ENCODE measurements at regions not wholly inside any gene's neighbourhood (a gene's known extent, or its start where the extent isn't known, plus 50 kb on each side); places are given as distances from the start of the nearest gene placed in this dataset.

DNA sequence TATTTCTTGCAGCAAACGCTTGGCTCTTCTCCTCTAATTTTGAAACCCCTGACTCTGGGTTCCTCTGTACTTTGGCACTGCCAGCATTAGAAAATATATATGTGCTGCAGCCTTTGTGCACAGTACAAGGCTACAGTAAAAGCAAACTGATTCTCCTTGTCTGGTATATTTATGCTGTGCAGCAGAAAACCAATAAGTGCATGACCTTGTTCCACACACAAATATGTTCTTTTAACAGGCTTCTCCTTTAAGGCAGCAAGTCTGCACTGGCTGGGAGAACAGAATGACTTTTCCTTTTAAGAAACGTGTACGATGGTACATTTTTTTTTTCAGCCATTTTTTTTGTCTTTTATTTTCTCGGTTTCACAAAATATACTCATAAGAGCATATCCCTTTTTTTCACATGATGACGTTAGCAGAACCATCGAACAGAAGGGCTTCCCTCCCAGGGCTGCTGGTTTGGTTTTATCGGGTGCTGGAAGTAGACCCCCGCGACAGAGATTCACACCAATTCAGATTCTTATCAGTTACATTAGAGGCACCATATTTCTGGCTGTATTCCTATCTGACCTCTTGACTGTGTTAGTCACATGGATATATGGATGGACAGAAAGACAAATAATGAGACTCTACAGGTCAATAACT, 129.9 kb upstream of the ARID1B start:
- FAIRE-seq: no peak

DNA sequence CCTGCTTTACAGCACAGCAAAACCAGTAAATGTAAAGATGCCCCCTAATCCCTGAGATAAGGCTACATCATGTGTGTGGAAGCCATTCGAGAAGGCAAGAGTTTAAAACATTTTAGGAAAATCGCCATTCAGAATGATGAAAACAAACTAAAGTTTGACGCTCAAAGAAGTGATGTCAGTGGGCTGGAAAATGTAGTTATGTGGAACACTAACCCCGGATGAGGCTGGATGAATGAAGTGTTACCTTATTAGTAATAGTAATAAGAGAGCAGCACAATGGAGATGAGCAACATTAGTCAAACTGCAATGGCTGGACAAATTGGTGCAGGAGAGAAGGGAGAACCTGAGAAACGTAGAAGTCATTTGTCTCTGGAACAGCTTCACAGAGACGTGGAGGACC, 130.7 kb upstream of the ARID1B start:
- no peak for FAIRE-seq

DNA sequence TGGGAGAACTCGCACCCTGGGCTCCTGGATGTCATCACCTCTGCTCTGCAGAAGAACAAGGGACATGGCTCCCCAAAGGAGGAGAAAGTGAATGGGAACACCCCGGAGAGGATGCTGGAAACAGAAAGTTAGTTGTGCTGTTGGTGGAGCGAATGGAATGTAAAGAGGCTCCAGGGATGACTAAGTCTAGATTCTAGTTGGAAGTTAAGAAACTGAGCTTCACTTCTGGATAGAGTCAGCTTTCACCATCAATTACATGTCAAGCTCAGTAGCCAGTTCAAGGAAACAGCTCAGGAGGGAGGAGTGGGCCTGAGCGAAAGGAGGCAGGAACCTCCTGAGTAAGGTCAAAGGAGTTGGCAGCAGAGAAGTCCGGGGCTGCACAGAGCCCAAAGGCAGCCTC, 132.1 kb upstream of the ARID1B start:
- FAIRE-seq: no peak

DNA sequence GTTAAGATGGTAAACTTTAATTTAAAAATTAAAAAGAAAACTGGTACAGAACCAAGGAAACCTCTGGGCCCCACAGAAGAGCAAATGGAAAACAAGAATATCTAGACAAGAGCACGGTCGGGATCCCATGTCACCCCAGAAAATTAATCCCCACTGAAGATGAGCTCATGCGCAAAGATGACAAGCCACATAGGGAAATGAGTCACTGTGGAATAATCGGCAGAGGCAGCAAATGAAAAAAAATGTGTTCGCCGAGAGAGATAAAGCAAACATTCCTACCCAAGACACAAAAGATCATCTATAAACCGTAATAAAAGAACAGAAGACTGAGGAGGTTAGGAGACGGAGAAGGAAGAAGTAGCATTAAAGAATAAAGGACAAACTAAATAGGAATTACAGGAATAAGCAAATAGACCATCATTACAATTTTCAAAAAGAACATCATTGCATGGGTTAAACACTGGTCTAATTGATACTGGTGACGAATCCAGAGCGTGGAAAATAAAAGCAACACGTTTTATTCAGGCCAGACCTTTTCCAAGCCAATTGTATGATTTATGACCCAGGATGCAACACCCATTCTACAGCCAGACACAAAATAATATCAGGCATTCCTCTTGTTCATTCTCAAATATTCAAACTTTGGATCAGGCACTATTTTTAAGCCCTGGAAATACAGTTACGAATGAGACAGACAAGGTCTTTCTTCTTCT, 138.0 kb upstream of the ARID1B start:
- FAIRE-seq: no peak

DNA sequence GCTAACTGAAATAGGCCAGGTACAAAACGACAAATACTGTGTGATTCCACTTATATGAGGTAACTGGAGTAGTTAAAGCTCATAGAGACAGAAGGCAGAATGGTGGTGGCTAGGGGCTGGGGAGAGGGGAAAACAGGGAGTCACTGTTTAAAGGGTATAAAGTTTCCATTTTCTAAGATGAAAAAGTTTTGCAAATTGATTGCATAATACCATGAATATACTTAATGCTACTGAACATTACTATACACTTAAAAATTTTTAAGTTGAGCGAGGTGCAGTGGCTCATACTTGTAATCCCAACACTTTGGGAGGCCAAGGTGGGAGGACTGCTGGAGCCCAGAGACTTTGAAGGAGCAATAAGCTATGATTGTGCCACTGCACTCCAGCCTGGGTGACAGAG, 138.6 kb upstream of the ARID1B start:
- no peak for FAIRE-seq

DNA sequence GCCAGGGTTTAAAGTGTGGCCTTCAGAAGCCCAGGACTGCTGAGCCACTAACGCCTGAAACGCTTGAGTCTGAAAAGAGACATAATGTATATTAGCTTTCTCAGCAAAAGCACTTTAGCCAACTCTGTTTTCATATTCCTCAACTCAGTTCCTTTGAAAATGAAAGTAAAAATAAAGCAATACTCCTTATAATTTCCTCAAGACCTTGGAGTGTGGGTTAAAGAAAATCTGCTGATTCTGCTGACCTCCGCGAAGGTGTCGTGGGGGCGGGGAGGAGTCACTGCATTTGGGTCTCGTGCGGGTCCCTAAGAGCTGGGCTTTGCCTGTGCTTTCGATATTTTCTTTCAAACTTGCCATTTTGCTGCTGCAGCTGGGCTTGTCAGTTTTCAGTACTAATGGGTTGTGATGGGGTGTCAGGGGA, 142.2 kb upstream of the ARID1B start:
- FAIRE-seq: no peak

DNA sequence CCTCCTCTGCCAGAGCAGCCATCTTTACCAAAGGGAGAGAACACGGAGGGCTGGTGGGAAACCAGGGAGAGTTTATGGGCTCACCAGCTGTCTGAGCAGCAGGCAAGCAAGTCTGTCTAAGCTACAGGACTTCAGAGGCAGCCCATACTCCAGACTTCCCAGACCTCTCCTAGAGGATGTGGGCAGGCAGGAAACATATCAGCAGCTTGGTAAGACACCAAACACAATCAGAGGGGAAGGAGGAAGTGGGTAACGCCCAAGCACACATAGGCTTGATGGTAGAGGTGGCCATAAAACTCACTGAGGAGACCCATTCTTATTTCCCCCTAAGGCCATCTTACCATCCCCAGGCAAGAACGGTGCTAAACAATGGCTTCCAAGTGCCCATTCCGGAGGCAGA, 143.1 kb upstream of the ARID1B start:
- no peak for FAIRE-seq

DNA sequence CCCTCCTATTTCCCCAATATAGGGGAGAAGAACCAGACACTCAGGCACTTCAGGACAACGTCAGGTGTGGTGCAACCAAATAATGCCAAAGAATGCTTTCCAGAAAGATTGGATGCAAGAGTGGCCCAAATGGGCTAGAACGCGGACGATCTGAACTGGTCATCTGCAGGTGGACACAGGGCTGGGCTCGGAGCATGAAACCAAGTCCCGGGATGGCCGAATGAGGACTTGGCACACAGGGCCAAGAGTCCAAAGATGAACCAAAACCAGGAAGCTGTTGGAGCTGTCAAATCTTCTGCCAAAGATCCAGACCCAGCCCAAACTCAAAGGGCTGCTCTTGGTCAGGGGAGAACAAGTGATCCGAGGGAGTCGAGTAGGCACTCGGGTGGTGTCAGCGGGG, 143.9 kb upstream of the ARID1B start:
- FAIRE-seq: no peak

DNA sequence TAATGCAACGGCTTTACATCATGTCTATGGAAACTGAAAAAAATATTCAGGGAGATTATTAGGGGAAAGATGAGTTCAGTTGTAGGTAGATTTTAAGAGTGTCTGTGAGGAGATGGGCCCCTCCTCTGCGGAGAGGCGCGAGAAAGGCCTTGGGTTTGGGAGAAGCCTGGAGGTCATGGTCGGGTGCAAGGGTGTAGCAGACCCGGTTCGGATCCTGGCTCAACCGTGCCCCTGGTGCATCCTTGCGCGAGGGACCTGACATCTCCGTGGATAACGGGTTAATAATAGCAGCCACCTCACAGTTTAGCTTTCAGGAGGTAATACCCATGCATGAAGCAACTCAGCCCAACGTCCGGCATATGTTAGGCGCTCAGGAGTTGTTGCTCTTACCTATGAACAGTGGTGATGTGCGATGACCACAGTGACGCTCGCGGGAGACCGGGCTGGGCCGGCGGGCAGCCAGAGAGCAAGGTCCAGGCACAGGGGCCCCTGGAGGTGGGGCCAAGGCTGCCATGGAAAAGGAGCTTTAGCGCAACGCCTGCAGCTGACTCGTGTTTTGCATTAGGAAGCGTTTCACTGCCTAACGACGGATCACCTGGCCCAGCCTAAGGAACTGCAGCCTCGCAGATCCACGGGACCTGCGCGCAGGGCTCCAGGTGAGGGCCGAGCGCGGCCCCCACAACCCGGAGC, 146.4 kb upstream of the ARID1B start:
- FAIRE-seq: no peak

DNA sequence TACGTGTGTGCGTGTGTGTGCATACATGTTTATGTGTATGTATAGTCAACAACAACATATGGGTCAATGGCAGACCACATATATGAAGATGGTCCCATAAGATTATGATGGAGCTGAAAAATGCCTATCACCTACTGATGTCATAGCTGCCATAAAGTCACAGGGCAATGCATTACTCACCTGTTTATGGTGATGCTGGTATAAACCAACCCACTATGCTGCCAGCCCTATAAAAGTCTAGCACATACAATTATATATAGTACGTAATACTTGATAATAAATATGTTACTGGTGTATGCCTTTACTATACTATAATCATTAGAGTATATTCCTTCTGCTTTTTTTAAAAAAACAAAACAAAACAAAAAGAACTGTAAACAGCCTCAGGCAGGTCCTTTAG, 148.4 kb upstream of the ARID1B start:
- no peak for FAIRE-seq

DNA sequence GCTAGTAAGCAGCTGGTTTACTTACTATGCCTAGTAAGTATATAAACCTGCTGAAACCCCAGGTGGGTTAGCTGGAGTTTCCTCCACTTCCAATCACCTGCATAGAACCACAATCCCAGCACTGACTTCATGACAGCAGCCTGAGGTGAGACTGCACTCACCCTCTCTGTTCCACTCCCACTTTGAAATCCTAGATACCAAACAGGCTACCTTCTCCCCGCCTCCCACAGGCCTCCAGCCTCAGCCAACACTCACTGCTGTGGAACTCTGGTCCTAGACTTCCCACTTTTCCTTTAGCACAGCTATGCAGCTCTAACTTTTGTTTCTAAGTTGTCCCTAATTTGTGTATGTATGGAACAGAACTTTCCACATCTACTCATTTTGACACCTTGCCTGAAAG, 149.7 kb upstream of the ARID1B start:
- no peak for FAIRE-seq

DNA sequence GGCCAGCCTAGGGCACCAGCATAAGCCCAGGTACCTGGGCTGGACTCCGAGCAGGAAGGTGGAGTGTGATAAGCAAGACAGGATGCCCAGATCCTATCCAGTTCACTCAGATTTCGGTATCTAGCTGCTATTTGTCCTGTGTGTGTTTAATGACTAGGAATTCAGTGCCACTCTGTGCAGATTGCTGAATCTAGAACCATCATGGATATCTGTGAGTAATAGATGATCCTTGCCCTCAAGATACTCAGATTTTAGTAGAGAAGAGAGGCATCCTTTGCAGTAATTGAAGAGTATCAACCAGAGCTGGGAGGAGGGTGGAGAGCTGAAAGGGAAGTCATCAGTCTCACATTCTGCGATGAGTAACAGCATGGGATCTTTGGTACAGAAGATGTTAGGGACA, 155.0 kb upstream of the ARID1B start:
- FAIRE-seq: no peak

DNA sequence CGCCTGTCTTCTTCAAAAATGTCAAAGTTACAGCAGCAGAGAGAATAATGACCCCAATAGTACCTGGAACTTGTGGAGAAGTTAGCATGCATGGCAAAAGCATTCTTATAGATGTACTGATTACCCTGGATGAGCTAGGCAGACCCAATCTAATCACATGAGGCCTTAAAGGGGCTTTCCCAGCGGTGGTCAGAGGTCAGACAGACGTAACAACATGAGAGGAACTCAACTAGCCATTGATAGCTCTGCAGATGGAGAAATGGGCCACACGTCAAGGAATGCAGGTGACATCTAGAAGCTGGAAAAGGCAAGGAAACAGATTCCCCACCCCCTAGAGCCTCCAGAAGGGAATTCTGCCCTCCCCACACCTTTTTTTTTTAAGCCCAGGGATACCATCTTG, 156.8 kb upstream of the ARID1B start:
- no peak for FAIRE-seq

DNA sequence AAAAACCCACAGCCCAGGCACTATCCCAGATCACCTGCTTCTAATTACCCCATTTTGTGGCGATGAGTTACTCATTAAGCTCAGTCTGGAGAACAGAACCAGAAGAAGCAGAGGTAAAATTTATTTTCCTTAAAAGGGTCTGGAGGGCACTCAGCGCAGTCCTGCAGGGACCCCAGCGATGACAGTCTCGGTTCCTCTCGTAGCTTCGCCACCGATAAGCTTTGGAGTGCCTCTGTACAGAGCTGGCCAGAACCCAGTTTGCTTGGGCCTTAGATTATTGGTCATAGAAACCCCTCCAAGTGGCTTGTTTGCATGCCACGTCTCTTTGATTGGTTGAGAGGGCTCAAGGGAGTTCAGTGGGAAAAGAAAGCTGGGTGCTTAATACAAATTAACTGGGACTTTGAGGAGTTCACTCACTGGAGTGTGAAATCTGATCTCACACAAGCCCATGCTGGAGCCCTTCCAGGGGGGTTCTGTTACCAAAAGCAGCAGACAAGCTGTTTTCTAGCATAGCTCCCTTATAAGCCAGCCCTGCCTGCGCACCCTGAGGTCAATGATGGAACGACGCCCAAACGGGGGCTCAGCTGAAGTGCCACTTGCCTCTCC, 158.5 kb upstream of the ARID1B start:
- FAIRE-seq: no peak

DNA sequence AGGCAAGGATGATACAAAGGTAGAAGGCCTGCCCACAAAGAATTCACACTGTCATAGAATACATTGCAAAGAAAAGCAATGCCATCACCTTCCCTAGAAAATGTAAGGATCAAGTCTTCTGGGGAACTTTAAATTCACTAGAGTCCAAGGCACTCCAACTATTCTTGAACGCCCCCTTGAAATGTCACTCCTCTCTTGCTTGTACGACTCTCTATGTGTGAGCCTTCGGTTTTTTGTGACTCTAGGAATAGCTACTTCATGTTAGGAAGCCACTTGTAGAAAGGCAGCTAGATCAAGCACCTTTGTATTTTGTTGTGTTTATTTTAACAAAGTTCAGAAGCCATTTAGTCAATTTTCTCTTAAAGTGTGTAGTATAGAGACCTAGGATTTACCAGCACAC, 159.2 kb upstream of the ARID1B start:
- no peak for FAIRE-seq

DNA sequence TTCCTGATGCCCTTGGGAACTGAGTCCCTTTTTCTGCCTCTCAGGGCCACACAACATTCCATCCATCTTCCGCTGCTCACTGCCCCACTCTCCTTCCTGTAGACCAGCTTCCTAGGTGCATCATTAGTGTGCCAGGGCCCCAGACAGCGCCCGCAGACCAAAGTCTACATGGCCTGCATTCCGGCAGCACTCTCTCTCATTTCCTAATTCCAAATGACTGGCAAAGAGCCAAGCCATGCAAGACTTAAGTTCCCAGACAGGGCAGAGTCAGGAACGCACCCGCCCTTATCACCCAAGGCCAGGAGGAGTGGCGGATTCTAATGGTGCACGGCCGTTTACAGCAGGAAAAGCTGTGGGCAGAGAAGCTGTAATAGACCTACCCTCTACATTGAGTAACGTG, 159.8 kb upstream of the ARID1B start:
- no peak for FAIRE-seq

DNA sequence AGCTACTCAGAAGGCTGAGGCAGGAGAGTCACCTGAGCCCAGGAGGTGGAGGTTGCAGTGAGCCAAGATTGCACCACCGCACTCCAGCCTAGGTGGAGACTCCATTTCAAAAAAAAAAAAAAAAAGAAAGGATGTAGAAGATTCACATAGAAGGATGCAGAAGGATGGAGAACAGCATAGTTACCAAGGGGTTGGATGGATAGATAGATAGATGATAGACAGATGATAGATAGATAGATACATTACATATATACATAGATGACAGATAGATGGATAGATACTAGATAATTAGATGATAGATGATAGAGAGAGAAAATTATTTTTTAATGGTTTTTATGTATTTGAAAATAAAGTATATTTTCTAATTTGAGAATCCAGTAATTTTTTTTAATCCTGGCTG, 160.7 kb upstream of the ARID1B start:
- no peak for FAIRE-seq

DNA sequence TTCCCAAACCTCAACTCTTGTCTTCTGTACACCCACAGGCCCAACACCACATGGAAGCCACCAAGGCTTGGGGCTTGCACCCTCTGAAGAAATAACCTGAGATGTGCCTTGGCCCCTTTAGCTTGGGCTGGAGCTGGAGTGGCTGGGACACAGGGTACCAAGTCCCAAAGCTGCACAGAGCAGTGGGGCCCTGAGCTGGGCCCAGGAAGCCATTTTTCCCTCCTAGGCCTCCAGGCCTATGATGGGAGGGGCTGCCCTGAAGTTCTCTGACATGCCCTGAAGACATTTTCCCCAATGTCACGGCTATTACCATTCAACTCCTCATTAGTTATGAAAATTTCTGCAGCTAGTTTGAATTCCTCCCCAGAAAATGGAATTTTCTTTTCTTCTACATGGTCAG, 163.2 kb upstream of the ARID1B start:
- no peak for FAIRE-seq

DNA sequence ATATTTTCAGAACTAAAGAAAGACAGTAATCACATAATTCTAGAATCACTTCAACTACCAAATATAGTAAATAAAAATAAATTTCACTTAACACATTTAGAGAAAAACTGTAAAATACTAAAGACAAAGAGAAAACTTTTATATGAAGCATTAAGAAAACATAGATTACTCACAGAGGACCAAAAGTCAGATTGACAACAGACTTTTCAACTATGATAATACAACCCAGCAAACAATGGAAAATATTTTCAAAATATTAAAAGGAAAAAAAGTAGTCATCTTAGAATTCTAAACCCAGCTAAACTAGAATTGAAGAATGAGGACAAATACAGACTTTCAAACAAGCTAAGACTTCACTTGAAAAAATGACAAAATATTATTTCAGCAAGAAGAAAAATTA, 164.8 kb upstream of the ARID1B start:
- FAIRE-seq: no peak

DNA sequence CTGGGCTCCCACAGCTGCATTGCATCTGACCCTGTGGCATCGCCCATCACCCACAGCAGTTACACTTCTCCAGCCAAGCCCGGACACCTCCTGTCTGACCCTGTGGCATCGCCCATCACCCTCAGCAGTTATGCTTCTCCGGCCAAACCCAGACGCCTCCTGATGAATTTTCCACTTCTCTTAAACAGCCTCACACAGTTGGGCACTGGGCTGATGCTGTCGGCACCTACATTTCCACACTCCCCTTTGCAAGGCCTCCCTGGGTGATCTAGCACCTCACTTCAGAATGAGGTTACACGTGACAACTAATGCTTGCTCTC, 175.2 kb upstream of the ARID1B start:
- FAIRE-seq: no peak

DNA sequence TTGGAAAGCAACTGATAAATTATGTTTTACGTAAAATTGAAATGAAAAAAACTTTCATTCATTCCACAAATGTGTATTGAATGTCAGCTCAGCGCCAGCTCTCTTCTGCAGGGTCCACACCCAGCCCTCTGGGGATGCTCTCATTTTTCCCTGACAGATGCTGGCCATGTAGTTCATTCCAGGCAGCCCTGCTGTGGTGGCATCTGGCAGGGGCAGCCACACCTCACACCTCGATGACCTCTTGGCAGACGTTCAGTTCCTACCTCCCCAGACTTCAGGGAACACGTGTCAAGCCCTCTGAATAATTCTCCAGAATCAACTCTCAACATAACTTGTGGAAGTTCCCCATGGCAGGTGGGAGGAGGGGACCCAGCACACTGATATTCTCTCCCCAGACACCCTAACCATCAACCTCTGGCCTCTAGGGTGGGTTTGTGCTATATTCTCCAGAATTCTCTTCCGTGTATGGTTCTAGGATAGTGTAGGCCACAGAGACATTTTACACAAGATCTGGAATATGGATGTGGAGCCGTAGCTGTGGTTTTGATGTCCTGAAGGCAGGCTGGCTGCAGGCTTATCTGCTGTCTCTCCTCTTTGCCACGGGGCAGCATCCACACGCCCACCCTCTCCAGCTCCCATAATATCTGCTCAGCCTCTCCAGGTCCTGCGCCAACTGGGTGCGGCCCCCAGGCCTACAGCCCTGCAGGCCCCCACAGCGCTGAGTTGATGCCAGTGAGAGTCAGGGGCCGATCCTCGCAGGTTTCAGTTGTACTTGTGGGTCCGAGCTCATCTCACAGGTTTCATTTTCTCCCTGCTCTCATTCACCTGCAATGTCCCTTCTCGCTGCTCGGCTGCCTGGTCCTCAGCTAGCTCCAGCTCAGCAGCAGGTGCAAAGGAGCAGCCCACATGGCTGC, 175.8 kb upstream of the ARID1B start:
- FAIRE-seq: no peak

DNA sequence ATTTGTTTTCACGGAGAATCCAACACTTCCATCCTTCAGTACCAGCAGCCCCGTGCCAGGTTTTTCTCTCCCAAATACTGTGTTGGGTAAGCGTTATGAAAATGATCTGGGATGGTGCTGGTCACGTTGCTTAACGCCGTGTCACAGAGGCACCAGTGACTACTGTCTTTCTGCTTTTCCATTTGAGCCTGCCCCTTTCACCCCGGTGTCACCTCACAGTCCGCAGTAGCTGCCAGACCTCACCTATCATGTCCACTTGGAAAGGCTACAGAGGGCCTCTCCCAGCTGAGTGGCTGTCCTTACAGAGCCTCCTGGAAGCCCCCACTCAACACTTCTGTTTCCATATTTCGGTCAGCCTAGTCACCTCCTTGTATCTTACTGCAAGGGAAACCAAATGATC, 176.5 kb upstream of the ARID1B start:
- no peak for FAIRE-seq

DNA sequence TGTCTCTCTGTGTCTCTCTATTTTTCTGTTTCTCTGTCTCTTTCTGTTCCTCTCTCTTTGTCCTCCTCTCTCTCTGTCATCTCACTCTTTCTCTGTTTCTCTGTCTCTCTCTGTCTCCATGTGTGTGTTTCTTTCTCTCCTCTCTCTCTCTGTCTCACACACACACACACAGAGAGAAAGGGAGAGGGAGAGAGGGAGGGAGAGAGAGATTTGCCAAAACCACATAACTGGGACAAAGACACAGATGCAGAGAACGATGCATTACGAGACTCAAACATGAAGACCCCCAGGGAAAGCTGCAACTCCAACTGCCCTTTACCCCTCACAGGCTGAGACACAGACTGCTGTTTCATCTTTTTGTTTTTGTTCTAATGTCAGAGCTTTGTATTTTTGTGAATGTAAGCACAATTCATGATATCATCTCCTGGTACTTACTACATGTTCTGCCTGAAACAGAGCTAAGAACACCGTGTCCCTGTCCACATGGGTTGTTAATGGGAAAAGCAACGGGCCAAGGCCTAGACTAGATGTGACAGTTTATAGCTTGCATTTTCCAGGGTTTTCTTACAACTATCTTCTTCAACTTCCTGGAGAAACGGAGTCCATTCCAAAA, 177.1 kb upstream of the ARID1B start:
- FAIRE-seq: no peak

Data from islet of Langerhans (tissue), 1 donor.